OCI-LY7 (cell line): ENCODE measurements at regions not wholly inside any gene's neighbourhood (a gene's known extent, or its start where the extent isn't known, plus 50 kb on each side); places are given as distances from the start of the nearest gene placed in this dataset.

Experiments
- BruUV-seq: library from RNA; stranded (reverse); fragments of 400-500 nt; replicated peaks from 2 replicates; lab custom pipeline; 2021; lab: Mats Ljungman, UMichigan
- CTCF ChIA-PET: fragments of 300-600 bp; sonication (Branson Sonifier 250); formaldehyde crosslinking; loops from one replicate; lab custom pipeline; 2022; ENCODE audit warnings: antibody characterized with exemption; ENCODE audit not compliant: unreplicated experiment; lab: Charles Lee
- POLR2A ChIA-PET: fragments of 300-600 bp; sonication (Branson Sonifier 250); formaldehyde crosslinking; loops from one replicate; lab custom pipeline; 2022; ENCODE audit warnings: antibody characterized with exemption; lab: Charles Lee
- DNase-seq: peaks from one replicate; pipeline ENCODE4 v3.0.0-alpha.2; 2015; ENCODE audit warnings: low spot score
- H2AFZ ChIP-seq: fragments of 200-600 bp; sonication (generic), shearing (Covaris generic); 2 replicates; pipeline ENCODE4 v1.6.1; 2014; ENCODE audit warnings: mild to moderate bottlenecking, antibody characterized with exemption, low read length, moderate library complexity
- H3K27ac ChIP-seq: fragments of 200-600 bp; sonication (generic); 2 replicates; pipeline ENCODE4 v1.5.1; 2014; ENCODE audit warnings: mixed run types, low read depth, mild to moderate bottlenecking, moderate library complexity, low read length, inconsistent platforms; ENCODE audit not compliant: poor library complexity, severe bottlenecking
- H3K36me3 ChIP-seq: fragments of 200-600 bp; sonication (generic); 2 replicates; pipeline ENCODE4 v1.6.1; 2014; ENCODE audit warnings: mild to moderate bottlenecking, antibody characterized with exemption, low read length, moderate library complexity, mixed read lengths; ENCODE audit not compliant: insufficient read depth
- H3K4me1 ChIP-seq: fragments of 200-600 bp; sonication (generic); 2 replicates; pipeline ENCODE4 v1.5.1; 2014; ENCODE audit warnings: mild to moderate bottlenecking, low read length; ENCODE audit not compliant: insufficient read depth, poor library complexity, severe bottlenecking
- H3K4me2 ChIP-seq: fragments of 200-600 bp; sonication (generic); 2 replicates; pipeline ENCODE4 v1.6.1; 2014; ENCODE audit warnings: mild to moderate bottlenecking, low read length
- H3K4me3 ChIP-seq: fragments of 200-600 bp; sonication (generic); 2 replicates; pipeline ENCODE4 v1.5.1; 2014; ENCODE audit warnings: mild to moderate bottlenecking, low read depth, low read length; ENCODE audit not compliant: poor library complexity, severe bottlenecking
- H3K79me2 ChIP-seq: fragments of 200-600 bp; sonication (generic); 2 replicates; pipeline ENCODE4 v1.6.1; 2016; ENCODE audit warnings: low read depth, mild to moderate bottlenecking, low read length, moderate library complexity, mixed read lengths; ENCODE audit not compliant: insufficient read depth
- H3K9me2 ChIP-seq: fragments of 200-600 bp; sonication (generic); 2 replicates; pipeline ENCODE4 v1.6.1; 2016; ENCODE audit warnings: mild to moderate bottlenecking, low read length, mixed read lengths; ENCODE audit not compliant: insufficient read depth
- H3K9me3 ChIP-seq: fragments of 200-600 bp; sonication (generic); 2 replicates; pipeline ENCODE4 v1.6.1; 2014; ENCODE audit warnings: mild to moderate bottlenecking, mixed run types, low read length, mixed read lengths
- H4K20me1 ChIP-seq: fragments of 200-600 bp; sonication (generic); 2 replicates; pipeline ENCODE4 v1.6.1; 2014; ENCODE audit warnings: mild to moderate bottlenecking, antibody characterized with exemption, low read length, moderate library complexity, mixed read lengths; ENCODE audit not compliant: insufficient read depth
- CTCF ChIP-seq: fragments of 200-600 bp; sonication (generic); conservative IDR thresholded peaks from 2 replicates; pipeline ENCODE4 v1.5.1; 2014; ENCODE audit warnings: mild to moderate bottlenecking, antibody characterized with exemption, low read length, moderate library complexity, mixed read lengths
- EZH2phosphoT487 ChIP-seq: fragments of 200-600 bp; sonication (generic); IDR thresholded peaks from 2 replicates; pipeline ENCODE4 v1.6.1; 2018; ENCODE audit warnings: low read depth, borderline replicate concordance, mild to moderate bottlenecking, mixed run types, antibody characterized with exemption, low read length, moderate library complexity, mixed read lengths
- intact Hi-C: fragments of 100-400 bp; cut with micrococcal nuclease; formaldehyde crosslinking; loops from one replicate; pipeline ENCODE4 v1.10.0; 2022; ENCODE audit not compliant: unreplicated experiment

GRCh38 chr19:30235946-30236345 is 136.2 kb upstream of the ZNF536 start:
- CTCF ChIA-PET = no interaction called here
- no TSS peak for BruUV-seq

GRCh38 chr19:30236587-30236986 is 135.6 kb upstream of the ZNF536 start:
- intact Hi-C loops = no loop called here
- H3K79me2 ChIP-seq = no peaks in the 10 kb centered on the region
- H3K27ac ChIP-seq = no peak overlapping the region
- ChIA-PET POLR2A (interaction anchor here (0.6 to 0.8 kb wide), 3 partner anchors 42 to 1229 kb away, joined by 3 to 6 read pairs (median 4); no protein-coding TSS in a partner anchor), CTCF (no interaction called here)
- no peaks in the 10 kb centered on the region for H4K20me1 ChIP-seq
- TF ChIP-seq EZH2phosphoT487 = no peak
- no peak for TF ChIP-seq CTCF
- H3K9me2 ChIP-seq = no peaks in the 10 kb centered on the region
- H3K4me1 ChIP-seq = no peaks in the 10 kb centered on the region
- no TSS peak for BruUV-seq
- no peak overlapping the region for H3K4me2 ChIP-seq
- no peaks in the 10 kb centered on the region for H3K36me3 ChIP-seq
- H2AFZ ChIP-seq = no peak overlapping the region
- no peak overlapping the region for H3K4me3 ChIP-seq
- H3K9me3 ChIP-seq = no peaks in the 10 kb centered on the region
- DNase-seq = no peak

More at GRCh38 chr19:30235946-30236345, 136.2 kb upstream of the ZNF536 start:
- Histone ChIP-seq H3K4me3 (no peak overlapping the region), H3K4me1 (no peaks in the 10 kb centered on the region), H4K20me1 (no peaks in the 10 kb centered on the region), H3K4me2 (no peak overlapping the region), H3K79me2 (no peaks in the 10 kb centered on the region), H2AFZ (no peak overlapping the region), H3K36me3 (no peaks in the 10 kb centered on the region), H3K9me3 (no peaks in the 10 kb centered on the region), H3K27ac (no peak overlapping the region), H3K9me2 (no peaks in the 10 kb centered on the region)
- POLR2A ChIA-PET = interaction anchor here (0.6 kb wide), 1 partner anchor 1229 kb away, joined by 4 read pairs; no protein-coding TSS in a partner anchor
- no peak for DNase-seq
- TF ChIP-seq CTCF (no peak), EZH2phosphoT487 (no peak)
- intact Hi-C loops = no loop called here

GRCh38 chr19:30237140-30237539 is 135.0 kb upstream of the ZNF536 start:
- no peak overlapping the region for H3K4me3 ChIP-seq
- no peaks in the 10 kb centered on the region for H3K36me3 ChIP-seq
- DNase-seq = no peak
- TF ChIP-seq CTCF = no peak
- TF ChIP-seq EZH2phosphoT487 = no peak
- no peak overlapping the region for H3K4me2 ChIP-seq
- no peaks in the 10 kb centered on the region for H3K79me2 ChIP-seq
- no peak overlapping the region for H2AFZ ChIP-seq
- H3K27ac ChIP-seq = no peak overlapping the region
- no TSS peak for BruUV-seq
- ChIA-PET CTCF (no interaction called here), POLR2A (interaction anchor here (0.6 to 0.8 kb wide), 3 partner anchors 43 to 449 kb away, joined by 3 to 6 read pairs (median 4); no protein-coding TSS in a partner anchor)
- H3K4me1 ChIP-seq = no peaks in the 10 kb centered on the region
- no peaks in the 10 kb centered on the region for H4K20me1 ChIP-seq
- H3K9me3 ChIP-seq = no peaks in the 10 kb centered on the region
- intact Hi-C loops = no loop called here
- no peaks in the 10 kb centered on the region for H3K9me2 ChIP-seq
